Caco-2 (cell line): ENCODE measurements at regions not wholly inside any gene's neighbourhood (a gene's known extent, or its start where the extent isn't known, plus 50 kb on each side); places are given as distances from the start of the nearest gene placed in this dataset.

Experiments used
- BruUV-seq: library from RNA; stranded (reverse); fragments of 400-500 nt; replicated peaks from 2 replicates; lab custom pipeline; 2021; lab: Mats Ljungman, UMichigan
- CTCF ChIA-PET: fragments of 300-600 bp; sonication (Branson Sonifier 250); formaldehyde crosslinking; loops from one replicate; lab custom pipeline; 2022; ENCODE audit warnings: antibody characterized with exemption; lab: Charles Lee
- POLR2A ChIA-PET: fragments of 300-600 bp; sonication (Branson Sonifier 250); formaldehyde crosslinking; loops from one replicate; lab custom pipeline; 2022; ENCODE audit warnings: antibody characterized with exemption; lab: Charles Lee
- DNase-seq, 2 experiments: peaks; one replicate each; pipeline versions ENCODE4 v3.0.0 to v3.0.0-alpha.2; 2020 to 2022
- H3K27me3 ChIP-seq: replicated peaks from 2 replicates; pipeline ENCODE4 v1.6.0; 2011; ENCODE audit warnings: low read length; ENCODE audit not compliant: control insufficient read depth, insufficient read depth
- H3K36me3 ChIP-seq: 2 replicates; pipeline ENCODE4 v1.5.1; 2011; ENCODE audit warnings: low read length; ENCODE audit not compliant: control insufficient read depth, insufficient read depth
- H3K4me1 ChIP-seq: fragments of 250-450 bp; sonication (Bioruptor Pico); 2 replicates; pipeline ENCODE4 v1.5.1; 2020; ENCODE audit warnings: mild to moderate bottlenecking
- H3K4me3 ChIP-seq: 2 replicates; pipeline ENCODE4 v1.5.1; 2011; ENCODE audit warnings: low read depth, mild to moderate bottlenecking, control low read depth, low read length
- H3K9me3 ChIP-seq: fragments of 250-450 bp; sonication (Bioruptor Pico); 2 replicates; pipeline ENCODE4 v1.5.1; 2020; ENCODE audit warnings: mild to moderate bottlenecking, moderate library complexity
- H3K27ac Mint-ChIP-seq: one replicate; pipeline ENCODE4 v1.8.0; 2022; ENCODE audit warnings: mixed read lengths; ENCODE audit not compliant: unreplicated experiment
- H3K27me3 Mint-ChIP-seq: one replicate; pipeline ENCODE4 v1.8.0; 2022; ENCODE audit warnings: mixed read lengths; ENCODE audit not compliant: insufficient read depth, unreplicated experiment
- H3K36me3 Mint-ChIP-seq: one replicate; pipeline ENCODE4 v1.8.0; 2022; ENCODE audit warnings: mild to moderate bottlenecking, mixed read lengths; ENCODE audit not compliant: insufficient read depth, unreplicated experiment
- H3K4me1 Mint-ChIP-seq: one replicate; pipeline ENCODE4 v1.8.0; 2022; ENCODE audit warnings: low read depth, mixed read lengths; ENCODE audit not compliant: unreplicated experiment
- H3K4me3 Mint-ChIP-seq: one replicate; pipeline ENCODE4 v1.8.0; 2022; ENCODE audit warnings: mild to moderate bottlenecking, moderate library complexity, mixed read lengths; ENCODE audit not compliant: unreplicated experiment
- H3K9me3 Mint-ChIP-seq: one replicate; pipeline ENCODE4 v1.8.0; 2022; ENCODE audit warnings: mixed read lengths; ENCODE audit not compliant: unreplicated experiment
- intact Hi-C: fragments of 100-400 bp; cut with micrococcal nuclease; formaldehyde crosslinking; loops from one replicate; pipeline ENCODE4 v1.10.0; 2022; ENCODE audit not compliant: unreplicated experiment
- TF ChIP-seq, protein P1 (sequence below), 2 experiments: fragments of 200-600 bp in 1 of 2; IDR thresholded peaks; 1 replicate in 1 of 2; 2 replicates in 1 of 2; pipeline versions ENCODE4 v1.5.1 to v1.8.0; 2011 to 2022; ENCODE audit warnings: antibody characterized with exemption in 1 of 2, control low read depth in 1 of 2, inconsistent platforms in 1 of 2, low read depth in 1 of 2, low read length in 1 of 2, mild to moderate bottlenecking in 1 of 2, moderate library complexity in 1 of 2; ENCODE audit not compliant: insufficient read depth in 1 of 2, severe bottlenecking in 1 of 2, unreplicated experiment in 1 of 2

DNA sequence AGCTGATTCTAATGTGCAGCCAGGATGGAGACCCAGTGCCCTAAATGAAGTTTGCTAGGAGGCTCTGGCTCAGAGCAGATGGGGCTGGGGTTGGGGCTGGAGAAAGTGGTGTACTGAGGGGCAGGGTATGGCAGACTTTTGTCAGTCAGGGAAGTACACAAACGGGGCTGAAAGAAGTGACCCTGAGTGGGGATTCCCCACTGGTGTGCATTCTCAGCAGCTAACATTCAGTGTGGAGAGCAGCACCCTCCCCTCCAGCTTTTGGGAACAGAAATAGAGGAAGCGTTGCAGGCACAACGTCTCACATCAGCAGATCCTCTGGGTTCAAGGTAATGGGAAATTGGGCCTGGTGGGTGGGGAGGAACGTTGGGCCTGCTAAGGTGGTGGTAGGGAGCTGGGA is 89.1 kb upstream of the GCFC2 start:
- H3K36me3 Mint-ChIP-seq, result no peaks in the 10 kb centered on the region
- Histone ChIP-seq H3K4me3 (no peak overlapping the region), H3K27me3 (no peaks in the 10 kb centered on the region; the same call in 1 of the 2 replicates), H3K4me1 (no peaks in the 10 kb centered on the region), H3K36me3 (no peaks in the 10 kb centered on the region), H3K9me3 (no peaks in the 10 kb centered on the region)
- intact Hi-C loops, result no loop called here
- H3K27me3 Mint-ChIP-seq, result peaks cover 6% of the 10 kb centered on the region
- no peak overlapping the region for H3K27ac Mint-ChIP-seq
- no peak overlapping the region for H3K4me3 Mint-ChIP-seq
- POLR2A ChIA-PET, result no interaction called here
- no peaks in the 10 kb centered on the region for H3K4me1 Mint-ChIP-seq
- peaks cover 9% of the 10 kb centered on the region for H3K9me3 Mint-ChIP-seq
- BruUV-seq, result no TSS peak
- TF ChIP-seq, protein P1, sequence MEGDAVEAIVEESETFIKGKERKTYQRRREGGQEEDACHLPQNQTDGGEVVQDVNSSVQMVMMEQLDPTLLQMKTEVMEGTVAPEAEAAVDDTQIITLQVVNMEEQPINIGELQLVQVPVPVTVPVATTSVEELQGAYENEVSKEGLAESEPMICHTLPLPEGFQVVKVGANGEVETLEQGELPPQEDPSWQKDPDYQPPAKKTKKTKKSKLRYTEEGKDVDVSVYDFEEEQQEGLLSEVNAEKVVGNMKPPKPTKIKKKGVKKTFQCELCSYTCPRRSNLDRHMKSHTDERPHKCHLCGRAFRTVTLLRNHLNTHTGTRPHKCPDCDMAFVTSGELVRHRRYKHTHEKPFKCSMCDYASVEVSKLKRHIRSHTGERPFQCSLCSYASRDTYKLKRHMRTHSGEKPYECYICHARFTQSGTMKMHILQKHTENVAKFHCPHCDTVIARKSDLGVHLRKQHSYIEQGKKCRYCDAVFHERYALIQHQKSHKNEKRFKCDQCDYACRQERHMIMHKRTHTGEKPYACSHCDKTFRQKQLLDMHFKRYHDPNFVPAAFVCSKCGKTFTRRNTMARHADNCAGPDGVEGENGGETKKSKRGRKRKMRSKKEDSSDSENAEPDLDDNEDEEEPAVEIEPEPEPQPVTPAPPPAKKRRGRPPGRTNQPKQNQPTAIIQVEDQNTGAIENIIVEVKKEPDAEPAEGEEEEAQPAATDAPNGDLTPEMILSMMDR (IDR thresholded peaks at IDR 0.05; ENCODE audit: insufficient read depth in 1 of 2, low read depth in 1 of 2, low read length in 1 of 2, severe bottlenecking in 1 of 2, unreplicated experiment in 1 of 2), result no peak
- DNase-seq, result no peak
- CTCF ChIA-PET, result no interaction called here

DNA sequence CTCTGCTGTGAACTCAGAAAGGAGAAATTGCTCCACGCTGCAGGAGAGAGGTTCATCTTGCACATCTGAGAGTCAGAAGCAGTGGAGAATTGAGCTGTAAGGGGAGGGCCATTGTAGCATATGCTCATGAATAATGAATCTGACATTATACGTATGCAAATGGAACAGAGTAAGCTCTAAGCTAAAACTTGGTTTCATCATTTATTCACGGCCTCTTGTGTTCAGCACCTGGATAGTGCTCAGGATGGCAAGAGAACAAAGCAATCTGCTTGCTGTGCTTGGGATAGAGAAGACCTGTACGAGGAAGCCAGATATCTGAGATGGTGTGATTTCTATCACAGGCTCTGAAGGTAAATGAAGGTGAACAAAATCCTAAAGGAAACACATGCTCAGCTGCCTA is 87.9 kb upstream of the GCFC2 start:
- ChIA-PET POLR2A (no interaction called here), CTCF (no interaction called here)
- Mint-ChIP-seq H3K9me3 (peaks cover under 1% of the 10 kb centered on the region), H3K27me3 (peaks cover 6% of the 10 kb centered on the region), H3K27ac (no peak overlapping the region), H3K4me1 (no peaks in the 10 kb centered on the region), H3K4me3 (no peak overlapping the region), H3K36me3 (no peaks in the 10 kb centered on the region)
- H3K4me3 ChIP-seq, result no peak overlapping the region
- H3K4me1 ChIP-seq, result no peaks in the 10 kb centered on the region
- no peak for DNase-seq
- no peaks in the 10 kb centered on the region; the same call in 1 of the 2 replicates for H3K27me3 ChIP-seq
- intact Hi-C loops, result no loop called here
- H3K36me3 ChIP-seq, result no peaks in the 10 kb centered on the region
- TF ChIP-seq, protein P1 (IDR thresholded peaks at IDR 0.05; ENCODE audit: insufficient read depth in 1 of 2, low read depth in 1 of 2, low read length in 1 of 2, severe bottlenecking in 1 of 2, unreplicated experiment in 1 of 2), result no peak
- no TSS peak for BruUV-seq
- H3K9me3 ChIP-seq, result no peaks in the 10 kb centered on the region

DNA sequence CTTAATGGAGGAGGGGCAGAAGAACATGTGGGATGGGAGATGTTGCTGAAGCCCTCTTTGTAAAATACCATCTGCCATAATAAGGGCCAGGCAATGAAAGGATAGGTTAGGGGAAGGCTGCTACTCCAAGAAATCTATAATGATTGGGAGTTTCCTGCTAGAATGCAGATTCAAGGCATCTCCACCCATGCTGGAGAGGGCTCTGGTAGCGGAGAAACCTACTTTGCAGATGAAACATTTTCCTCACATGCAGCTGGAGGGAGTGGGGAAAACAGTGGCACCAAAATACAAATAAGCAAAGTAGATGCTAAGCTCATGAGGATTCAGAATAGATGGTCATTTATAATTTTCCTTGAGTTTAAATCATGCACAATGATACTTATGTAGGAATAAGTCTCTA is 82.3 kb upstream of the GCFC2 start:
- CTCF ChIA-PET, result no interaction called here

More for the DNA sequence above, 82.3 kb upstream of the GCFC2 start:
- Histone ChIP-seq H3K27me3 (no peaks in the 10 kb centered on the region), H3K36me3 (no peaks in the 10 kb centered on the region), H3K4me3 (no peak overlapping the region), H3K9me3 (no peaks in the 10 kb centered on the region), H3K4me1 (peaks cover 13% of the 10 kb centered on the region)
- Mint-ChIP-seq H3K36me3 (no peaks in the 10 kb centered on the region), H3K4me3 (no peak overlapping the region), H3K4me1 (peaks cover 4% of the 10 kb centered on the region), H3K9me3 (no peaks in the 10 kb centered on the region), H3K27me3 (peaks cover 4% of the 10 kb centered on the region), H3K27ac (no peak overlapping the region)
- TF ChIP-seq, protein P1 (IDR thresholded peaks at IDR 0.05; ENCODE audit: insufficient read depth in 1 of 2, low read depth in 1 of 2, low read length in 1 of 2, severe bottlenecking in 1 of 2, unreplicated experiment in 1 of 2), result no peak
- no peak for DNase-seq
- POLR2A ChIA-PET, result no interaction called here
- intact Hi-C loops, result loop anchor here (5.0 kb wide), 1 partner anchor 59 kb away; no protein-coding TSS in a partner anchor
- no TSS peak for BruUV-seq
